ENCODE measurements at regions not wholly inside any gene's neighbourhood (a gene's known extent, or its start where the extent isn't known, plus 50 kb on each side); places are given as distances from the start of the nearest gene placed in this dataset.

GRCh38 chr7:132647311-132647710 lies 71.0 kb upstream of the PLXNA4 start:
- CTCF ChIA-PET, result no interaction called here
- Histone ChIP-seq H3K27ac (ENCODE audit: low read length) (no peak overlapping the region), H3K4me3 (ENCODE audit: low read depth in 2 of 2, low read length in 2 of 2) (no peak overlapping the region), H3K36me3 (ENCODE audit: control insufficient read depth, insufficient read depth, low read length) (no peaks in the 10 kb centered on the region), H3K27me3 (ENCODE audit: control insufficient read depth, insufficient read depth, low read length) (no peaks in the 10 kb centered on the region), H3K9me3 (ENCODE audit: control insufficient read depth, insufficient read depth, low read depth, low read length) (no peaks in the 10 kb centered on the region), H3K4me1 (ENCODE audit: control insufficient read depth, insufficient read depth, low read length) (no peaks in the 10 kb centered on the region)
- intact Hi-C loops (cut with micrococcal nuclease; ENCODE audit: unreplicated experiment), result no loop called here
- TF ChIP-seq POLR2AphosphoS5 (IDR thresholded peaks at IDR 0.05; ENCODE audit: low read depth, low read length) (no peak), TCF7L2 (IDR thresholded peaks at IDR 0.05; ENCODE audit: low read depth, low read length) (no peak), SIN3A (IDR thresholded peaks at IDR 0.05; ENCODE audit: borderline replicate concordance, insufficient read depth, low read depth, low read length) (no peak), REST (IDR thresholded peaks at IDR 0.05; ENCODE audit: insufficient read depth in 1 of 2, low read depth in 2 of 2, low read length in 1 of 2) (no peak), CTCF (IDR thresholded peaks at IDR 0.05) (no peak)
- in situ Hi-C loops (cut with HindIII; ENCODE audit: low pct_unique_long_range_greater_than_20kb, low sequenced_read_pairs), result no loop called here
- no TSS peak for BruUV-seq (replicated peaks)
- ATAC-seq (no peak), DNase-seq (ENCODE audit: low read depth, low spot score) (no peak)
- POLR2A ChIA-PET, result no interaction called here

- Histone ChIP-seq H3K4me3 (ENCODE audit: low read depth in 2 of 2, low read length in 2 of 2) (no peak overlapping the region), H3K4me1 (ENCODE audit: control insufficient read depth, insufficient read depth, low read length) (no peaks in the 10 kb centered on the region), H3K27me3 (ENCODE audit: control insufficient read depth, insufficient read depth, low read length) (no peaks in the 10 kb centered on the region), H3K36me3 (ENCODE audit: control insufficient read depth, insufficient read depth, low read length) (no peaks in the 10 kb centered on the region), H3K9me3 (ENCODE audit: control insufficient read depth, insufficient read depth, low read depth, low read length) (no peaks in the 10 kb centered on the region), H3K27ac (ENCODE audit: low read length) (no peak overlapping the region)
- POLR2A ChIA-PET, result no interaction called here
- intact Hi-C loops (cut with micrococcal nuclease; ENCODE audit: unreplicated experiment) (no loop called here), in situ Hi-C loops (cut with HindIII; ENCODE audit: low pct_unique_long_range_greater_than_20kb, low sequenced_read_pairs) (no loop called here)
- no TSS peak for BruUV-seq (replicated peaks)
- DNase-seq (ENCODE audit: low read depth, low spot score) (no peak), ATAC-seq (no peak)
- CTCF ChIA-PET, result no interaction called here
- no peak for TF ChIP-seq SIN3A (IDR thresholded peaks at IDR 0.05; ENCODE audit: borderline replicate concordance, insufficient read depth, low read depth, low read length)
- TF ChIP-seq REST (IDR thresholded peaks at IDR 0.05; ENCODE audit: insufficient read depth in 1 of 2, low read depth in 2 of 2, low read length in 1 of 2), result no peak
- TF ChIP-seq CTCF (IDR thresholded peaks at IDR 0.05), result no peak
- no peak for TF ChIP-seq POLR2AphosphoS5 (IDR thresholded peaks at IDR 0.05; ENCODE audit: low read depth, low read length)
- no peak for TF ChIP-seq TCF7L2 (IDR thresholded peaks at IDR 0.05; ENCODE audit: low read depth, low read length)
Measured at GRCh38 chr7:132646052-132646451, 69.8 kb upstream of the PLXNA4 start.

Measured in Panc1 (cell line).